ENCODE measurements at regions not wholly inside any gene's neighbourhood (a gene's known extent, or its start where the extent isn't known, plus 50 kb on each side); places are given as distances from the start of the nearest gene placed in this dataset.

DNA sequence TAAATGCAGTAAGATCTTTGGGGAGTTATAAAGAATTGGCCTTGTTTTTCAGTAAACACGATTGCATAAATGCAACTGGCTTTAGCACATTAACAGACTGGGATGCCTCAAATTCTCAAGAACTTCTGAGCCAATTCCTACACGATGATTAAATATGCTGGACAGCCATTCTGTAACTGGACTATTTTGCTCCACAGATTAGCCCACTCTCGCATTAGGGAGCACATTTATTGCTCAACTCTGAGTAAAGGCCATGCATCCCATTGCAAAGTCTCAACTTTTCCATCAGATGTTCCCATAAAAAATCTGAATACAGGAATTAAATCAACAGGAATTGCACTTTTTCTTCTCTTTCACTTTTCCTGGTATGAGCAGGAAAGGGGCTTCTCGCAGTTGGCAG, 66.7 kb upstream of the PRICKLE2 start:
- no peak for TF ChIP-seq EZH2 (IDR thresholded peaks at IDR 0.05; ENCODE audit: borderline replicate concordance, low read depth, low read length, severe bottlenecking)
- TF ChIP-seq, protein P1, sequence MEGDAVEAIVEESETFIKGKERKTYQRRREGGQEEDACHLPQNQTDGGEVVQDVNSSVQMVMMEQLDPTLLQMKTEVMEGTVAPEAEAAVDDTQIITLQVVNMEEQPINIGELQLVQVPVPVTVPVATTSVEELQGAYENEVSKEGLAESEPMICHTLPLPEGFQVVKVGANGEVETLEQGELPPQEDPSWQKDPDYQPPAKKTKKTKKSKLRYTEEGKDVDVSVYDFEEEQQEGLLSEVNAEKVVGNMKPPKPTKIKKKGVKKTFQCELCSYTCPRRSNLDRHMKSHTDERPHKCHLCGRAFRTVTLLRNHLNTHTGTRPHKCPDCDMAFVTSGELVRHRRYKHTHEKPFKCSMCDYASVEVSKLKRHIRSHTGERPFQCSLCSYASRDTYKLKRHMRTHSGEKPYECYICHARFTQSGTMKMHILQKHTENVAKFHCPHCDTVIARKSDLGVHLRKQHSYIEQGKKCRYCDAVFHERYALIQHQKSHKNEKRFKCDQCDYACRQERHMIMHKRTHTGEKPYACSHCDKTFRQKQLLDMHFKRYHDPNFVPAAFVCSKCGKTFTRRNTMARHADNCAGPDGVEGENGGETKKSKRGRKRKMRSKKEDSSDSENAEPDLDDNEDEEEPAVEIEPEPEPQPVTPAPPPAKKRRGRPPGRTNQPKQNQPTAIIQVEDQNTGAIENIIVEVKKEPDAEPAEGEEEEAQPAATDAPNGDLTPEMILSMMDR (IDR thresholded peaks at IDR 0.05; ENCODE audit: borderline replicate concordance, extremely low read depth, low read length, poor library complexity, severe bottlenecking), result no peak
